ENCODE measurements at regions not wholly inside any gene's neighbourhood (a gene's known extent, or its start where the extent isn't known, plus 50 kb on each side); places are given as distances from the start of the nearest gene placed in this dataset.

DNA sequence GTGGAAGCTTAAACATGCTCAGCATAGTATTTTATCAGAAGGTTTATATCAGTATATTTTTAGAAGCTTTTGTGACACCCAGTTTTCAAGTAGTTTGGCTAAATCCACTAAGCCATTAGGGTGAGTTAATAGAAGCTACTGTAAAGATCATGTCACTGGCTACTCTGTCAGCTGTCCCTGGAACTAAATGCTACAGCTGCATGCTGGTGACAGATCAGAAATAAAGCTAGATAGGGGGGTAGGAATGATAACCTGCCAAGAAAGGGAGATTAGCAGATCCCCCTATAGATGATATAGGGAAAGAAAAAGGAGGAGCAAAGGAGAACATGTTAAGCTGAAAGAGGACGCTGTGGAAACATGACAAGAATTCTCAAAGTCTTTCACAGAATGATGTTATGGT, 363.2 kb downstream of the QKI start:
- no peak for DNase-seq (ENCODE audit: low spot score in 2 of 2)
- no peak overlapping the region for H3K4me3 ChIP-seq
- 63 to 71% methylated on average over 1 of the region's 1 CpG for WGBS, 2 donors
- no peaks in the 10 kb centered on the region for H3K27me3 ChIP-seq
- no peaks in the 10 kb centered on the region for H3K9me3 ChIP-seq
- H3K36me3 ChIP-seq: no peaks in the 10 kb centered on the region
- TF ChIP-seq, protein P1, sequence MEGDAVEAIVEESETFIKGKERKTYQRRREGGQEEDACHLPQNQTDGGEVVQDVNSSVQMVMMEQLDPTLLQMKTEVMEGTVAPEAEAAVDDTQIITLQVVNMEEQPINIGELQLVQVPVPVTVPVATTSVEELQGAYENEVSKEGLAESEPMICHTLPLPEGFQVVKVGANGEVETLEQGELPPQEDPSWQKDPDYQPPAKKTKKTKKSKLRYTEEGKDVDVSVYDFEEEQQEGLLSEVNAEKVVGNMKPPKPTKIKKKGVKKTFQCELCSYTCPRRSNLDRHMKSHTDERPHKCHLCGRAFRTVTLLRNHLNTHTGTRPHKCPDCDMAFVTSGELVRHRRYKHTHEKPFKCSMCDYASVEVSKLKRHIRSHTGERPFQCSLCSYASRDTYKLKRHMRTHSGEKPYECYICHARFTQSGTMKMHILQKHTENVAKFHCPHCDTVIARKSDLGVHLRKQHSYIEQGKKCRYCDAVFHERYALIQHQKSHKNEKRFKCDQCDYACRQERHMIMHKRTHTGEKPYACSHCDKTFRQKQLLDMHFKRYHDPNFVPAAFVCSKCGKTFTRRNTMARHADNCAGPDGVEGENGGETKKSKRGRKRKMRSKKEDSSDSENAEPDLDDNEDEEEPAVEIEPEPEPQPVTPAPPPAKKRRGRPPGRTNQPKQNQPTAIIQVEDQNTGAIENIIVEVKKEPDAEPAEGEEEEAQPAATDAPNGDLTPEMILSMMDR (IDR thresholded peaks at IDR 0.05): no peak
- TF ChIP-seq POLR2A (IDR thresholded peaks at IDR 0.05): no peak
- TF ChIP-seq EP300 (IDR thresholded peaks at IDR 0.05): no peak
- H3K4me1 ChIP-seq: peaks cover 0 to 26% (median 3%) of the 10 kb centered on the region in 4 donors
- no peak overlapping the region for H3K27ac ChIP-seq

DNA sequence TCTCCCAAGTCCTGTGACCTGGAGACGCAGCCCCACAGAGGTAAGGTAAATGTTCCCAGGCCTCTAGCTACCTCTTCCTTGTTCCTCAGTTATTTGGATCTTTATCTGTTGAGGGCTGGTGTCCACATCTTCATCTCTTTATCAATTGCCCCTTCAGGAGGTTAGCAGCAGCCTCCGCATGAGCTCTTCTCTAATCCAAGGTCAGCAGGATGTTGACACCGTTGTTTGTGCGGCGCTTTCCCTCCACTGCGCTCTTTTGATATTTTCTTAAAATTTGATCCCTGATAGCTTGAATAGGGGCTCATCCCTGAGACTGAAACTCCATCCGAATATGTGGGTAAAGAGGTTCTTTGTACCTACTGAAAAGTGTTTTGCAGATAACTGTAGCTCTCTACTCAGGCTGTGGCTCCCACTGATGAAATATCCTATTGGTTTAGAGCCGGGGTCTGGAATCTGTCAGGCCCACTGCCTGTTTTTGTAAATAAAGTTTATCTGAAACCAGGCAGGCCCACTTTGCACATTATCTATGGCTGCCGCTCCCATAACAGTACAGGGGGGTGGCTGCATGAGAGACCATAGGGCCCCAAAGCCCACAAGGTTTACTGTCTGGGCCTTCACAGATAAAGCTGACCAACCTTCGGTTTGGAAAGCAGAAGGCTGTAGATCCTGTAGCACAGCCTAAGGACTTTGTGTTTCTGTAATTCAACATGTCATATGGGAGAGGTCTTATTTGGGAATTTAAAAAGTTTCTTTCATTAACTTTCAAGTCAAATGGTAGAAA, 362.6 kb downstream of the QKI start:
- no peak for TF ChIP-seq EP300 (IDR thresholded peaks at IDR 0.05)
- TF ChIP-seq POLR2A (IDR thresholded peaks at IDR 0.05): no peak
- TF ChIP-seq, protein P1 (IDR thresholded peaks at IDR 0.05): no peak
- Histone ChIP-seq H3K36me3 (no peaks in the 10 kb centered on the region), H3K4me3 (no peak overlapping the region), H3K9me3 (no peaks in the 10 kb centered on the region), H3K27me3 (no peaks in the 10 kb centered on the region), H3K27ac (no peak overlapping the region), H3K4me1 (peaks cover 0 to 20% (median 3%) of the 10 kb centered on the region in 4 donors)
- no peak for DNase-seq (ENCODE audit: low spot score in 2 of 2)
- 93 to 97% methylated on average over 10 of the region's 10 CpGs for WGBS, 2 donors

DNA sequence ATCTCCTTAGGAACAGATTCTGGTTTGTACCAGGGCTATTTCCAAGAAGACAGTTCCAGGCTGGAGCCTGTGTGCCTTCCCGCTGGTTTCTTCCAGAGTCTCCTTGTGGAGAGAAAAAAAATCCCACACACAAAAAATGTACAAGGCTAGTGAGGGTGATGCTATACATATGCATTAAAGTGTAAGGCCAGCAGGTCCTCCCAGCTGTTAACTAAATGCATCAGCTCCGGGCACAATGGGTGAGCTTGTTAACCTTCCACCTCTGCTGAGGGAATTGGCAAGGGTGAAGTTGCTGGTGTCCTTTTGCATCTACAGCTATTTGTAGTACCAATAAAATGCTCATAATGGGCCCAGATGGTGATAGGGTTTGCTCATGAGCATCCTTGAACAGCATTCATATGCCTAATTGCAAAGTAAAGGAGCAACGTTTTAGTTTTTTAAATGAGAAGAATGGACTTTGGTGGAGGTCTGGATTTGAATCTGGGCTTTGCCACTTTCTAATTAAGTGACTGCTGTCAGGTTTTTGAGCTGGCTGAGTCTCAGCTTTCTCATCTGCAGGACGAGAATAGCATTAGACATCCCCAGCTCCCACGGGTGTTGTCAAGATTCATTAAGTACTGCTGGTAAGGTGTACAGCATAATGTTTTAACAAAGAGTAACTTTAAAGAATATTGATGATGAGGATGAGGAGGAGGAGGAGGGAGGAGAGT, 361.8 kb downstream of the QKI start:
- no peak for TF ChIP-seq EP300 (IDR thresholded peaks at IDR 0.05)
- no peak for TF ChIP-seq POLR2A (IDR thresholded peaks at IDR 0.05)
- TF ChIP-seq, protein P1 (IDR thresholded peaks at IDR 0.05): no peak
- 79 to 81% methylated on average over 5 of the region's 5 CpGs for WGBS, 2 donors
- DNase-seq (ENCODE audit: low spot score in 2 of 2): no peak

DNA sequence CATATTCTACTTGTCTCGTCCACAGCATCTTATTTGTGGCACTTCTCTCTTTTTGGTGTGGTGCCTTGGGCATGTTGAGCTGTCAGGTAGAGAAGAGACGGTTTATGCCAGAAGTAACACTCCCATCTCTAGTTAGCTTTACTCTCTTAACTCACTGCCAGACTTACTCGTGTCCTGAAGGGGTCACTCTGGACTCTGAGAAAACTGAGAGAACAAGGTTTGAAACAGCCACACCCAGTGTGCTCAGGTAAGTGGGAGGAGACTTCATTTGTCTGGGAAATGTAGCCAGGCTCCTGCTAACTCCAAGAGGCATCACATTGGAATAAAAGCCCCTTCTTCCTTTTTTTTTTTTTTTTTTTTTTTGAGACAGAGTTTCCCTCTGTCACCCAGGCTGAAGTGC, 360.8 kb downstream of the QKI start:
- no peaks in the 10 kb centered on the region for H3K27me3 ChIP-seq
- TF ChIP-seq, protein P1 (IDR thresholded peaks at IDR 0.05): no peak
- TF ChIP-seq EP300 (IDR thresholded peaks at IDR 0.05): no peak
- TF ChIP-seq POLR2A (IDR thresholded peaks at IDR 0.05): no peak
- 86 to 93% methylated on average over 3 of the region's 3 CpGs for WGBS, 2 donors
- H3K9me3 ChIP-seq: no peaks in the 10 kb centered on the region
- no peaks in the 10 kb centered on the region for H3K36me3 ChIP-seq
- H3K27ac ChIP-seq: no peak overlapping the region
- H3K4me1 ChIP-seq: peaks cover 0 to 8% (median 0%) of the 10 kb centered on the region in 4 donors
- no peak overlapping the region for H3K4me3 ChIP-seq
- no peak for DNase-seq (ENCODE audit: low spot score in 2 of 2)

More for the DNA sequence above, 361.8 kb downstream of the QKI start:
- Histone ChIP-seq H3K4me1 (peaks cover 0 to 18% (median 3%) of the 10 kb centered on the region in 4 donors), H3K9me3 (no peaks in the 10 kb centered on the region), H3K4me3 (no peak overlapping the region), H3K27ac (no peak overlapping the region), H3K27me3 (no peaks in the 10 kb centered on the region), H3K36me3 (no peaks in the 10 kb centered on the region)

DNA sequence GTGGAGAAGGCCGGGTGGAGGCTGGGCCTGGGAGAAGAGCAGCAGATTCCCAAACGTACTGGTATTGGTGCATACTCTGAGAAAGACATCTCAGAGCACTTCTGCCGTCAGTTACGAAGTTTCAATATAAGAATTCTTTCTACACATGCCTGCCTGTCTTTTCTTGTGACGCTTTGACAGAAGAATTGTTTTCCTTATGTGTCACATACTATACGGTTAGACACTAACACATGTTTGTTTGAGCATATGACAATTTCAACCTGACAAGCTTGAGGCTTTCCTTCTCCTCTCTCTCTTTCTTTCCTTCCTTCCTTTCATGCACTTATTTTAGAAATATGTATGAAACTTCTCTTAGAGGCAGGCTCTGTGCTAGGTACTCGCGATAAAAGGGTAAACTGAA, 360.0 kb downstream of the QKI start:
- TF ChIP-seq, protein P1 (IDR thresholded peaks at IDR 0.05): no peak
- no peak for TF ChIP-seq POLR2A (IDR thresholded peaks at IDR 0.05)
- no peak for TF ChIP-seq EP300 (IDR thresholded peaks at IDR 0.05)
- Histone ChIP-seq H3K36me3 (no peaks in the 10 kb centered on the region), H3K27ac (no peak overlapping the region), H3K27me3 (no peaks in the 10 kb centered on the region), H3K4me3 (no peak overlapping the region), H3K9me3 (no peaks in the 10 kb centered on the region), H3K4me1 (no peaks in the 10 kb centered on the region)
- DNase-seq (ENCODE audit: low spot score in 2 of 2): no peak
- WGBS, 2 donors: 85 to 94% methylated on average over 8 of the region's 8 CpGs

All from tibial nerve (tissue), 4 donors.